HepG2 (cell line): ENCODE measurements at regions not wholly inside any gene's neighbourhood (a gene's known extent, or its start where the extent isn't known, plus 50 kb on each side); places are given as distances from the start of the nearest gene placed in this dataset.
A peak's percentile ranks its signal among the peaks of the same experiment; 100 is the strongest.

ENCODE experiments used
- ARNT2 ChIP-seq: sonication (generic); formaldehyde crosslinking; IDR thresholded peaks from 2 replicates; pipeline ENCODE4 v1.8.0; 2022; ENCODE audit warnings: mild to moderate bottlenecking, low read depth, missing genetic modification reagents, moderate library complexity
- BCL6 ChIP-seq: IDR thresholded peaks from 2 replicates; pipeline ENCODE4 v1.6.1; 2016; ENCODE audit warnings: missing genetic modification reagents, missing compliant biosample characterization
- DNMT3B ChIP-seq: conservative IDR thresholded peaks from 2 replicates; pipeline ENCODE4 v1.6.1; 2016; ENCODE audit warnings: missing biosample characterization, control low read depth
- GLI4 ChIP-seq: sonication (generic); formaldehyde crosslinking; IDR thresholded peaks from 2 replicates; pipeline ENCODE4 v1.5.1; 2020; ENCODE audit warnings: missing genetic modification reagents, mild to moderate bottlenecking, moderate library complexity, borderline replicate concordance
- MAZ ChIP-seq, 2 experiments: sonication (generic) in 1 of 2; formaldehyde crosslinking in 1 of 2; IDR thresholded peaks; 2 replicates each; pipeline versions ENCODE4 v1.5.0 to v1.6.1; 2012 to 2020; ENCODE audit warnings: low read depth in 2 of 2, mild to moderate bottlenecking in 2 of 2, borderline replicate concordance in 1 of 2, improper control_type of control experiment in 1 of 2, low read length in 1 of 2, missing genetic modification reagents in 1 of 2, moderate library complexity in 1 of 2
- MED1 ChIP-seq: sonication (generic); formaldehyde crosslinking; IDR thresholded peaks from 2 replicates; pipeline ENCODE4 v1.4.0; 2020; ENCODE audit warnings: missing genetic modification reagents
- MEF2D ChIP-seq: sonication (generic); formaldehyde crosslinking; IDR thresholded peaks from 2 replicates; pipeline ENCODE4 v1.5.1; 2020; ENCODE audit warnings: mild to moderate bottlenecking, missing genetic modification reagents
- MIER2 ChIP-seq: IDR thresholded peaks from 2 replicates; pipeline ENCODE4 v1.6.1; 2016; ENCODE audit warnings: missing biosample characterization, missing genetic modification reagents
- MIER3 ChIP-seq: IDR thresholded peaks from 2 replicates; pipeline ENCODE4 v1.6.1; 2016; ENCODE audit warnings: missing compliant biosample characterization, borderline replicate concordance
- NCOA1 ChIP-seq: sonication (generic); formaldehyde crosslinking; IDR thresholded peaks from 2 replicates; pipeline ENCODE4 v1.9.0; 2021; ENCODE audit warnings: missing genetic modification reagents
- REPIN1 ChIP-seq: sonication (generic); formaldehyde crosslinking; IDR thresholded peaks from 2 replicates; pipeline ENCODE4 v1.8.0; 2022; ENCODE audit warnings: missing genetic modification reagents, low read depth, mild to moderate bottlenecking, borderline replicate concordance
- SKI ChIP-seq: fragments of 450-650 bp; IDR thresholded peaks from one replicate; pipeline ENCODE4 v1.6.1; 2018; ENCODE audit warnings: mild to moderate bottlenecking; ENCODE audit not compliant: partially characterized antibody
- TBL1XR1 ChIP-seq: fragments of 150-350 bp; IDR thresholded peaks from 2 replicates; pipeline ENCODE4 v1.6.1; 2014; ENCODE audit warnings: borderline replicate concordance, low read length; ENCODE audit not compliant: partially characterized antibody
- ZFP1 ChIP-seq: IDR thresholded peaks from 2 replicates; pipeline ENCODE4 v1.6.1; 2016
- ZFX ChIP-seq: sonication (generic); formaldehyde crosslinking; IDR thresholded peaks from 2 replicates; pipeline ENCODE4 v1.4.0; 2020; ENCODE audit warnings: mild to moderate bottlenecking, low read depth, missing genetic modification reagents, moderate library complexity
- ZNF556 ChIP-seq: sonication (generic); formaldehyde crosslinking; IDR thresholded peaks from 2 replicates; pipeline ENCODE4 v1.4.0; 2020; ENCODE audit warnings: mild to moderate bottlenecking, missing genetic modification reagents, borderline replicate concordance
- ZNF564 ChIP-seq: sonication (generic); formaldehyde crosslinking; IDR thresholded peaks from 2 replicates; pipeline ENCODE4 v1.8.1; 2023; ENCODE audit warnings: mild to moderate bottlenecking, missing genetic modification reagents
- TF ChIP-seq, protein P1 (sequence below): sonication (generic); formaldehyde crosslinking; IDR thresholded peaks from 2 replicates; pipeline ENCODE4 v1.5.1; 2020; ENCODE audit warnings: missing genetic modification reagents, mild to moderate bottlenecking, borderline replicate concordance
- TF ChIP-seq, protein P2 (sequence below): IDR thresholded peaks from 2 replicates; pipeline ENCODE4 v1.6.1; 2012; ENCODE audit warnings: low read length, improper control_type of control experiment
- TF ChIP-seq, protein P3 (sequence below): IDR thresholded peaks from 2 replicates; pipeline ENCODE4 v1.6.1; 2012; ENCODE audit warnings: inconsistent platforms
- TF ChIP-seq, protein P4 (sequence below): IDR thresholded peaks from 2 replicates; pipeline ENCODE4 v1.6.1; 2012; ENCODE audit warnings: low read depth, low read length, improper control_type of control experiment

DNA sequence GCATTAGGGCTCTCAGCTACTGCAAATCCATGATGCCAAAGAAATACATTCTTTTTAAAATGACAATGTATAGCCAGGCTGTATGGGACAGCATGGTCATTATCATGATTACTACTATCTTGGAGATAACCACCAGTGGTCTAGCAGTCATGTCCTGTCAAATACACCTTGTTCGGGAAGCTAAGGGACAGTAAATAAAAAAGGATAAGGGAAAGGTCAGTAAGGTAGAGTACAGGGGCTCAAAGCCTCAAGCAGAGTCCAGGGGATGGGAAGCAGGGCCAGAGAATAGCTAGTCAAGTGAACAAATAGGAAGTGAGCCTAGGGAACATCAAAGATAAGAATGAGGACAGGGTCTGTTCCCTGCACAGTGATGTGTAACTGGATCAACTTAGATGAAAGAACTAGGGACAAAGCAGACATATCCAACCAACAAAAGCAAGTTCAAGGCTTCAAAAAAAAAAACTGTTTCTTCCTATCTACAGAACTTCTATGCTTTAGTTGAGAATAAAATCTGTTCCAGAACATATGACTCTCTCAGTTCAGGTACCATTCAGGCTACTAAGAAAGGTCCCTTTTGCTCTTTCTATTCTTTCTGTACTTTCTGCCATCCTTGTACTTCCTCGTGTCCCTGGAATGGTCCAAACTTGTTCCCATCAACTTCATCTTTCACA lies 62.9 kb upstream of the EHBP1 start (continued):
- TF ChIP-seq, protein P1, sequence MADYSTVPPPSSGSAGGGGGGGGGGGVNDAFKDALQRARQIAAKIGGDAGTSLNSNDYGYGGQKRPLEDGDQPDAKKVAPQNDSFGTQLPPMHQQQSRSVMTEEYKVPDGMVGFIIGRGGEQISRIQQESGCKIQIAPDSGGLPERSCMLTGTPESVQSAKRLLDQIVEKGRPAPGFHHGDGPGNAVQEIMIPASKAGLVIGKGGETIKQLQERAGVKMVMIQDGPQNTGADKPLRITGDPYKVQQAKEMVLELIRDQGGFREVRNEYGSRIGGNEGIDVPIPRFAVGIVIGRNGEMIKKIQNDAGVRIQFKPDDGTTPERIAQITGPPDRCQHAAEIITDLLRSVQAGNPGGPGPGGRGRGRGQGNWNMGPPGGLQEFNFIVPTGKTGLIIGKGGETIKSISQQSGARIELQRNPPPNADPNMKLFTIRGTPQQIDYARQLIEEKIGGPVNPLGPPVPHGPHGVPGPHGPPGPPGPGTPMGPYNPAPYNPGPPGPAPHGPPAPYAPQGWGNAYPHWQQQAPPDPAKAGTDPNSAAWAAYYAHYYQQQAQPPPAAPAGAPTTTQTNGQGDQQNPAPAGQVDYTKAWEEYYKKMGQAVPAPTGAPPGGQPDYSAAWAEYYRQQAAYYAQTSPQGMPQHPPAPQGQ (CRISPR knock-in tag), result 0 out of 2 replicates have a peak, but pooled peaks have one; percentile 73
- TF ChIP-seq ZNF564 (CRISPR knock-in tag) (no peak), DNMT3B (CRISPR knock-in tag) (no peak), ZNF556 (peak; percentile 54; the same call in 1 of the 2 replicates), MIER3 (CRISPR knock-in tag) (peak; percentile 26; the same call in 1 of the 2 replicates), TBL1XR1 (peak; percentile 93), ARNT2 (CRISPR knock-in tag) (no peak; the same call in 1 of the 2 replicates), BCL6 (CRISPR knock-in tag) (peak; percentile 90), REPIN1 (CRISPR knock-in tag) (peak; percentile 76; the same call in 1 of the 2 replicates), MEF2D (CRISPR knock-in tag) (peak; percentile 76; the same call in 1 of the 2 replicates), GLI4 (peak; percentile 61; the same call in 1 of the 2 replicates), SKI (peak; percentile 96), MIER2 (CRISPR knock-in tag) (peak; percentile 76), ZFP1 (CRISPR knock-in tag) (0 out of 2 replicates have a peak, but pooled peaks have one; percentile 27), MAZ (IDR thresholded peaks at IDR 0.05; ENCODE audit: borderline replicate concordance, low read depth, low read length) (no peak), MAZ (CRISPR knock-in tag; IDR thresholded peaks at IDR 0.05; ENCODE audit: low read depth) (peak; percentile 33), MED1 (peak; percentile 99), NCOA1 (CRISPR knock-in tag) (peak; percentile 51; the same call in 1 of the 2 replicates), ZFX (CRISPR knock-in tag) (peak; percentile 71)
- TF ChIP-seq, protein P2, sequence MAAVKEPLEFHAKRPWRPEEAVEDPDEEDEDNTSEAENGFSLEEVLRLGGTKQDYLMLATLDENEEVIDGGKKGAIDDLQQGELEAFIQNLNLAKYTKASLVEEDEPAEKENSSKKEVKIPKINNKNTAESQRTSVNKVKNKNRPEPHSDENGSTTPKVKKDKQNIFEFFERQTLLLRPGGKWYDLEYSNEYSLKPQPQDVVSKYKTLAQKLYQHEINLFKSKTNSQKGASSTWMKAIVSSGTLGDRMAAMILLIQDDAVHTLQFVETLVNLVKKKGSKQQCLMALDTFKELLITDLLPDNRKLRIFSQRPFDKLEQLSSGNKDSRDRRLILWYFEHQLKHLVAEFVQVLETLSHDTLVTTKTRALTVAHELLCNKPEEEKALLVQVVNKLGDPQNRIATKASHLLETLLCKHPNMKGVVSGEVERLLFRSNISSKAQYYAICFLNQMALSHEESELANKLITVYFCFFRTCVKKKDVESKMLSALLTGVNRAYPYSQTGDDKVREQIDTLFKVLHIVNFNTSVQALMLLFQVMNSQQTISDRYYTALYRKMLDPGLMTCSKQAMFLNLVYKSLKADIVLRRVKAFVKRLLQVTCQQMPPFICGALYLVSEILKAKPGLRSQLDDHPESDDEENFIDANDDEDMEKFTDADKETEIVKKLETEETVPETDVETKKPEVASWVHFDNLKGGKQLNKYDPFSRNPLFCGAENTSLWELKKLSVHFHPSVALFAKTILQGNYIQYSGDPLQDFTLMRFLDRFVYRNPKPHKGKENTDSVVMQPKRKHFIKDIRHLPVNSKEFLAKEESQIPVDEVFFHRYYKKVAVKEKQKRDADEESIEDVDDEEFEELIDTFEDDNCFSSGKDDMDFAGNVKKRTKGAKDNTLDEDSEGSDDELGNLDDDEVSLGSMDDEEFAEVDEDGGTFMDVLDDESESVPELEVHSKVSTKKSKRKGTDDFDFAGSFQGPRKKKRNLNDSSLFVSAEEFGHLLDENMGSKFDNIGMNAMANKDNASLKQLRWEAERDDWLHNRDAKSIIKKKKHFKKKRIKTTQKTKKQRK, result no peak
- TF ChIP-seq, protein P3, sequence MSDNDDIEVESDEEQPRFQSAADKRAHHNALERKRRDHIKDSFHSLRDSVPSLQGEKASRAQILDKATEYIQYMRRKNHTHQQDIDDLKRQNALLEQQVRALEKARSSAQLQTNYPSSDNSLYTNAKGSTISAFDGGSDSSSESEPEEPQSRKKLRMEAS, result peak; percentile 61
- TF ChIP-seq, protein P4, sequence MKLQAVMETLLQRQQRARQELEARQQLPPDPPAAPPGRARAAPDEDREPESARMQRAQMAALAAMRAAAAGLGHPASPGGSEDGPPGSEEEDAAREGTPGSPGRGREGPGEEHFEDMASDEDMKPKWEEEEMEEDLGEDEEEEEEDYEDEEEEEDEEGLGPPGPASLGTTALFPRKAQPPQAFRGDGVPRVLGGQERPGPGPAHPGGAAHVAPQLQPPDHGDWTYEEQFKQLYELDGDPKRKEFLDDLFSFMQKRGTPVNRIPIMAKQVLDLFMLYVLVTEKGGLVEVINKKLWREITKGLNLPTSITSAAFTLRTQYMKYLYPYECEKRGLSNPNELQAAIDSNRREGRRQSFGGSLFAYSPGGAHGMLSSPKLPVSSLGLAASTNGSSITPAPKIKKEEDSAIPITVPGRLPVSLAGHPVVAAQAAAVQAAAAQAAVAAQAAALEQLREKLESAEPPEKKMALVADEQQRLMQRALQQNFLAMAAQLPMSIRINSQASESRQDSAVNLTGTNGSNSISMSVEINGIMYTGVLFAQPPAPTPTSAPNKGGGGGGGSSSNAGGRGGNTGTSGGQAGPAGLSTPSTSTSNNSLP, result peak; percentile 91
